ENCODE measurements at regions not wholly inside any gene's neighbourhood (a gene's known extent, or its start where the extent isn't known, plus 50 kb on each side); places are given as distances from the start of the nearest gene placed in this dataset.

DNA sequence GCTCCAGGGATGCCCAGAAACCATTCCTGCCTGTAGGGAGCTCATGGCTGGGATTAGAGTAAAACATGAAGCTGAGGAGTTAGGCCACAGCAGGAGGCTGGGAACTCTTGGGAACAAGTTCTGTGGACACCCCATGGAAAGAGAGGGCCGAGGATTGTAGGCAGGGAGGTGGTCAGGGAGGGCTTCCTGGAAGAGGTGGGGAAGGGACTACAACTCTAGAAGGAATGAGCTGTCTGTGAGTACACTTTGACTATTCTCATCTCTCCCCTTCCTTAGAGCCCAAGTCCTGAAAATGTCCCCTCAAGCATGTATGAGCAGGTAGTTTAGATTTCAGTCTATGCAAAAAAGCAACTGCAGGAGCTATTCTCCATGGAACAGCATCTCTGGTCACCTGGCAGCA, 139.9 kb upstream of the GLI2 start:
- TF ChIP-seq, protein P1, sequence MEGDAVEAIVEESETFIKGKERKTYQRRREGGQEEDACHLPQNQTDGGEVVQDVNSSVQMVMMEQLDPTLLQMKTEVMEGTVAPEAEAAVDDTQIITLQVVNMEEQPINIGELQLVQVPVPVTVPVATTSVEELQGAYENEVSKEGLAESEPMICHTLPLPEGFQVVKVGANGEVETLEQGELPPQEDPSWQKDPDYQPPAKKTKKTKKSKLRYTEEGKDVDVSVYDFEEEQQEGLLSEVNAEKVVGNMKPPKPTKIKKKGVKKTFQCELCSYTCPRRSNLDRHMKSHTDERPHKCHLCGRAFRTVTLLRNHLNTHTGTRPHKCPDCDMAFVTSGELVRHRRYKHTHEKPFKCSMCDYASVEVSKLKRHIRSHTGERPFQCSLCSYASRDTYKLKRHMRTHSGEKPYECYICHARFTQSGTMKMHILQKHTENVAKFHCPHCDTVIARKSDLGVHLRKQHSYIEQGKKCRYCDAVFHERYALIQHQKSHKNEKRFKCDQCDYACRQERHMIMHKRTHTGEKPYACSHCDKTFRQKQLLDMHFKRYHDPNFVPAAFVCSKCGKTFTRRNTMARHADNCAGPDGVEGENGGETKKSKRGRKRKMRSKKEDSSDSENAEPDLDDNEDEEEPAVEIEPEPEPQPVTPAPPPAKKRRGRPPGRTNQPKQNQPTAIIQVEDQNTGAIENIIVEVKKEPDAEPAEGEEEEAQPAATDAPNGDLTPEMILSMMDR (IDR thresholded peaks at IDR 0.05; ENCODE audit: low read length, missing control alignments), result no peak
- DNase-seq (ENCODE audit: low read depth), result no peak
- H3K4me3 ChIP-seq (replicated peaks; ENCODE audit: low read depth, low read length), result no peak overlapping the region

DNA sequence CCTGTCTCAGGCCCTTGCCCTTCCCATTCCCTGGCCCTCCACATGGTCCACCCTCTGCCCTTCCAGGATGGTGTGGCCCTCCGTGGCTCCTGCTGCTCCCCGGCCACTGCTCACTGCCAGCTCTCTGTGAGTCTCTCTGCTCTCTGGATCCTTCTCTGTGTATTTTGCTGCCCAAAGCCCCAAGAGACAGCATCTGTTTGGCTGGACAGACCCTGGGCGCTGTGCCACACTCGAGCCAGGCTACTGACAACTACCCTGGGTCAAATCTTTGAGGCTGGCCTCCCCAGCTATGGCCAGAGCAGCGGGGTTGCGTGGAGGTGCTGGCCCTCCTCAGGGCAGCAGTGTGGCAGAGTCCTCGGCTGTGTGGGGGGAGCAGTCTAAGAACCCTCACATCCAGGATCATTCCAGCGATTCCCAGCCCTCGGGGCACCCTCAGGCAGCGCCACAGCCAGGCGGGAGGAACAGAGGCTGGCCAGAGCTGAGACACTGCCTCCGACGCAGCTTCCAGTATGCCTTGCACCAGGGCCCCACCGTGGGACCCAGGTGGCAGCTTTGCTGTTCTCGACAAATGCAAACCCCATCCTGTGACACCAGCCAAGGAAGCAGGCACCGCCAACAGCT, 139.4 kb upstream of the GLI2 start:
- DNase-seq (ENCODE audit: low read depth), result peak; percentile 19
- no peak overlapping the region for H3K4me3 ChIP-seq (replicated peaks; ENCODE audit: low read depth, low read length)
- TF ChIP-seq, protein P1 (IDR thresholded peaks at IDR 0.05; ENCODE audit: low read length, missing control alignments), result no peak

DNA sequence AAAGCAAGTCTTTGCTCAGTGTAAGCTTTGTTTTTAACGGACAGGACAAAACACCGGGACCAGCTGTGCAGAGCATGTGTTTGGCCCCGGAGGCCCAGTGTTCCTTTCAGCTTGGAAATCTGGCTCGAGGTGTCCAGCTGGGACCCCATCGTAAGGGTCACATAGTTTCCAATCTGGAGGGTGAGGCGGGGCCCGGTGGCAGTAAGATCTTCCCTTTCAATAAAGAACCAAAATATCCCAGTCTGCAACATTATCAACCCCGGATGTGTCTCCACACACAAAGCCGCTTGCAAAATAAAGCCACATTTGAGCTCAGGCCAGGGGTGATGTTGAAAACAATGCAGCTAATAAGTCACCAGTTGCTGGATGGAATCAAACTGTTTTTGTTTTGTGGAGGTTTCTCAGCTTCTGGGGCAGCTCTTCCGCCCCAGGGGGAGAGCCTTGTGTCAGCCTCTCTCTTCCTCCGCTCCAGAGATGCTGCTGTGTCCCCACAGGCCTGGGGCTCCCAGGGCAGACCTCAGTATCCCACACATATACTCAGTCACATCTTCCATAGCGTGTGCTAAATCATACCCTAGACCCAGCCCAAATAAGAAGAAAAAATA, 138.6 kb upstream of the GLI2 start:
- peak; percentile 98 for DNase-seq (ENCODE audit: low read depth)
- no peak overlapping the region for H3K4me3 ChIP-seq (replicated peaks; ENCODE audit: low read depth, low read length)
- TF ChIP-seq, protein P1 (IDR thresholded peaks at IDR 0.05; ENCODE audit: low read length, missing control alignments), result no peak

DNA sequence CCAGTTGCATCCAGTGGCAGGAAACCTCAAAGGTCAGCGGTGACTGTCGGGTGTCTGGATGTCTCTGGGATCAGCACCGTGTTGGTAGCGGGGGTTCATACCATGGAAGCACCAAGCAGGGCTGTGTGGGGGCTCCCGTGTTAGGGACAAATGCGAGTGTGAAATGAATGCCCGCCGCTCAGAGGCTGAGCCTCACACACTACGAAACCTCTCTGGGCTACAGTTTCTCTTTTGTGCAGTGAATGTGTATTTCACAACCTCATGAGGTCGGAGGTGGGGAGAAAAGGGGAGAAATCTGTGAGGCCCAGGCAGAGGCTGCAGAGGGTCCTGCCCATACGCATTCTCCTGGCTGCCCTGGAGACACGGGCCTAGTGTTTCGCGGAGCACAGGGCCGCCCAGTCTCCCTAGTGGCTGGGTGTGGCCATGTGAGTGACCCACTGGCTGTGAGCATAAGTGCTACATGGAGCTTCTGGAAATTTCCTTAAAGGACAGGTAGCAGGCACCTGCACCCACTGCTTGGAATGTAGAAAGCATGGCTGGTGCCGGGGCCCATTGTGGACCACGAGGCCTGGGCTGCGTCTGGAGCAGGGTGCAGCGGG, 138.0 kb upstream of the GLI2 start:
- H3K4me3 ChIP-seq (replicated peaks; ENCODE audit: low read depth, low read length), result no peak overlapping the region
- TF ChIP-seq, protein P1 (IDR thresholded peaks at IDR 0.05; ENCODE audit: low read length, missing control alignments), result no peak
- peak; percentile 30 for DNase-seq (ENCODE audit: low read depth)

DNA sequence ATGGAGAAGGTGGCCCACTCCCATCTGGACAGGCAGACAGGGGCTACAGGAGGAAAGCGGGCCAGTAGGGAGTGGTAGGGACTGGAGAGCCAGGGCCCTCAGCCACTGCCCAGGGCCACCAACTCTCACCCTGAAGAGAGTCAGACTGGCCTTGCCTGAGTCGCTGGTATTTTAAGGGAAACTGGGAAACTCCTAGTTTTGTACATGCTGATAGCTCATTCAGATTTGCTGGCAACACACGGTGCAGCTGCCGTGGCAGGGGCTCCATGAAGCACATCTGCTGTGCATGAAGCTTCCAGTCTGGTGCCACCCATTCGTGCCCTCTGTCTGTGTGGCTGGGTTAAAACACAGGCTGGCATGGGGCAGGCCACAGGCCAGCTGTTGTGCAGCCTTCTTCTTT, 137.3 kb upstream of the GLI2 start:
- no peak for DNase-seq (ENCODE audit: low read depth)
- TF ChIP-seq, protein P1 (IDR thresholded peaks at IDR 0.05; ENCODE audit: low read length, missing control alignments), result no peak
- no peak overlapping the region for H3K4me3 ChIP-seq (replicated peaks; ENCODE audit: low read depth, low read length)

DNA sequence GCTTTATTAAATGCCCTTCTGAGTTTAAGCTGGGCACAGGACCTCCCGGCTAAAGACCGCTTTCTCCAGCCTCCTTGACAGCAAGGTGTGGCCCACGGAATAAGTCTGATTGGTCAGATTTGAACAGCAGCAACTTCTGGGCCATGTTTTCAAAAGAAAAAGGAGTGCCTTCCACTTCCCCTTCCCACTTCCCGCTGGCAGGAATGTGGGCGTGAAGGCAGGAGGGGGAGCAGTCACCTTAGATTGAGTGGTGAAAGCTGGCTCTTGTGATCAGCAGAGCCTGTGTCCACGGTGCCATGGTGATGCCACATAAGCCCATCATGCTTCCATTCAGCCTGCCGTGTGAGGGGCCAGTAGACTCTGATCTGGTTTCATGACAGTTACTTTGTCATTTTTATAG, 136.6 kb upstream of the GLI2 start:
- H3K4me3 ChIP-seq (replicated peaks; ENCODE audit: low read depth, low read length), result no peak overlapping the region
- DNase-seq (ENCODE audit: low read depth), result no peak
- TF ChIP-seq, protein P1 (IDR thresholded peaks at IDR 0.05; ENCODE audit: low read length, missing control alignments), result no peak
